PC-9 (cell line): ENCODE measurements at regions not wholly inside any gene's neighbourhood (a gene's known extent, or its start where the extent isn't known, plus 50 kb on each side); places are given as distances from the start of the nearest gene placed in this dataset.

ENCODE experiments used
- EZH2 ChIP-seq: fragments of 200-600 bp; sonication (generic); IDR thresholded peaks from 2 replicates; pipeline ENCODE4 v1.8.0; 2017; ENCODE audit warnings: antibody characterized with exemption, low read depth
- TF ChIP-seq, protein P1 (sequence below): fragments of 200-600 bp; sonication (generic); conservative IDR thresholded peaks from 2 replicates; pipeline ENCODE4 v1.6.1; 2017; ENCODE audit warnings: mixed run types, antibody characterized with exemption, mild to moderate bottlenecking, moderate library complexity

GRCh38 chr2:49860834-49861233, 706.5 kb upstream of the FSHR start:
- TF ChIP-seq, protein P1, sequence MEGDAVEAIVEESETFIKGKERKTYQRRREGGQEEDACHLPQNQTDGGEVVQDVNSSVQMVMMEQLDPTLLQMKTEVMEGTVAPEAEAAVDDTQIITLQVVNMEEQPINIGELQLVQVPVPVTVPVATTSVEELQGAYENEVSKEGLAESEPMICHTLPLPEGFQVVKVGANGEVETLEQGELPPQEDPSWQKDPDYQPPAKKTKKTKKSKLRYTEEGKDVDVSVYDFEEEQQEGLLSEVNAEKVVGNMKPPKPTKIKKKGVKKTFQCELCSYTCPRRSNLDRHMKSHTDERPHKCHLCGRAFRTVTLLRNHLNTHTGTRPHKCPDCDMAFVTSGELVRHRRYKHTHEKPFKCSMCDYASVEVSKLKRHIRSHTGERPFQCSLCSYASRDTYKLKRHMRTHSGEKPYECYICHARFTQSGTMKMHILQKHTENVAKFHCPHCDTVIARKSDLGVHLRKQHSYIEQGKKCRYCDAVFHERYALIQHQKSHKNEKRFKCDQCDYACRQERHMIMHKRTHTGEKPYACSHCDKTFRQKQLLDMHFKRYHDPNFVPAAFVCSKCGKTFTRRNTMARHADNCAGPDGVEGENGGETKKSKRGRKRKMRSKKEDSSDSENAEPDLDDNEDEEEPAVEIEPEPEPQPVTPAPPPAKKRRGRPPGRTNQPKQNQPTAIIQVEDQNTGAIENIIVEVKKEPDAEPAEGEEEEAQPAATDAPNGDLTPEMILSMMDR, result no peak
- TF ChIP-seq EZH2, result no peak
